ENCODE measurements at regions not wholly inside any gene's neighbourhood (a gene's known extent, or its start where the extent isn't known, plus 50 kb on each side); places are given as distances from the start of the nearest gene placed in this dataset.
"Not testable (repeated sequence)": the region's sequence is repeated elsewhere in the genome, so short reads cannot be mapped to it uniquely, and the experiment has no call there.

DNA sequence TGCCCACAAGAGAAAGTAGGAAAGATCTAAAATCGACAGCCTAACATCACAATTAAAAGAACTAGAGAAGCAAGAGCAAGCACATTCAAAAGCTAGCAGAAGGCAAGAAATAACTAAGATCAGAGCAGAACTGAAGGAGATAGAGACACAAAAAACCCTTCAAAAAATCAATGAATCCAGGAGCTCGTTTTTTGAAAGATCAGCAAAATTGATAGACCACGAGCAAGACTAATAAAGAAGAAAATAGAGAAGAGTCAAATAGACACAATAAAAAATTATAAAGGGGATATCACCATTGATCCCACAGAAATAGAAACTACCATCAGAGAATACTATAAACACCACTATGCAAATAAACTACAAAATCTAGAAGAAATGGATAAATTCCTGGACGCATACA lies 693.6 kb upstream of the SETBP1 start:
- RAD21 ChIA-PET (ENCODE audit: low non-redundant PET in 1 of 2, low total read pairs in 2 of 2, uncharacterized antibody in 2 of 2, unreplicated experiment in 2 of 2); POLR2A ChIA-PET; H3K79me2 ChIP-seq (ENCODE audit: insufficient read depth, low read length); intact Hi-C loops (cut with micrococcal nuclease); H3K27ac ChIP-seq (ENCODE audit: low read depth, low read length); BruUV-seq (replicated peaks); H4K20me1 ChIP-seq (ENCODE audit: insufficient read depth); H3K4me1 ChIP-seq (ENCODE audit: control insufficient read depth in 1 of 2, insufficient read depth in 2 of 2, low read length in 2 of 2); H3K4me3 ChIP-seq (replicated peaks in 1 of 2; ENCODE audit: low read depth in 1 of 2, low read length in 2 of 2); H3K9me2 ChIP-seq (ENCODE audit: insufficient read depth); H2AFZ ChIP-seq (ENCODE audit: low read depth, low read length, poor library complexity, severe bottlenecking); DNase-seq (ENCODE audit: low read depth, low spot score); H3K27me3 ChIP-seq (ENCODE audit: insufficient read depth, low read length); ATAC-seq; CTCF ChIA-PET; H3K36me3 ChIP-seq (ENCODE audit: control insufficient read depth in 1 of 2, insufficient read depth in 2 of 2, low read length in 2 of 2); H3K9ac ChIP-seq (ENCODE audit: low read length); H3K4me2 ChIP-seq (ENCODE audit: low read length): not testable (repeated sequence)
- H3K9me3 ChIP-seq (ENCODE audit: control insufficient read depth in 1 of 2, insufficient read depth in 1 of 2, low read depth in 1 of 2, low read length in 2 of 2), result peaks cover 0 to 10% of the 10 kb centered on the region in 2 experiments; a peak in 2 of 4 replicates

DNA sequence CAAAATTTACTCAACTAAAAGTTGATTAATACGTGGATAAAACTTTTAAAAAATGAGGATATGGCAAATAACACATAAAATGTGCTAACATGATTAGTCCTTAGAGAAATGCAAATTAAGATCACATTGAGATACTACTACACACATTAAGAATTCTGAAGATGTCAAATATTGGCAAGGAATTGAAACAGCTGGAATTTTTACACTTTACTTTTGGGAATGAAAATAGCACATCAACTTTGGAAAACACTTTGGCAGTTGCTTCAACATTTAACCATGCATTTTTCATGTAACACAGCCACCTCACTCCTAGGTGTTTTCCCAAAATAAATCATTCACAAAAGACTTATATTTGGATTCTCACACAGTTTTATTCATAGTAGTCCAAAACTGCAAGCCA lies 687.9 kb upstream of the SETBP1 start:
- DNase-seq (ENCODE audit: low read depth, low spot score) (no peak), ATAC-seq (no peak)
- H3K27ac ChIP-seq (ENCODE audit: low read depth, low read length), result no peak overlapping the region
- no TSS peak for BruUV-seq (replicated peaks)
- peaks cover 3 to 24% of the 10 kb centered on the region in 2 experiments; a peak in 2 of 4 replicates for H3K9me3 ChIP-seq (ENCODE audit: control insufficient read depth in 1 of 2, insufficient read depth in 1 of 2, low read depth in 1 of 2, low read length in 2 of 2)
- H3K4me1 ChIP-seq (ENCODE audit: control insufficient read depth in 1 of 2, insufficient read depth in 2 of 2, low read length in 2 of 2), result no peaks in the 10 kb centered on the region
- H4K20me1 ChIP-seq (ENCODE audit: insufficient read depth), result no peaks in the 10 kb centered on the region
- ChIA-PET CTCF (no interaction called here), RAD21 (ENCODE audit: low non-redundant PET in 1 of 2, low total read pairs in 2 of 2, uncharacterized antibody in 2 of 2, unreplicated experiment in 2 of 2) (no interaction called here), POLR2A (no interaction called here)
- intact Hi-C loops (cut with micrococcal nuclease), result no loop called here
- no peaks in the 10 kb centered on the region for H3K9me2 ChIP-seq (ENCODE audit: insufficient read depth)
- H3K4me2 ChIP-seq (ENCODE audit: low read length), result no peak overlapping the region
- no peak overlapping the region for H3K9ac ChIP-seq (ENCODE audit: low read length)
- no peaks in the 10 kb centered on the region for H3K36me3 ChIP-seq (ENCODE audit: control insufficient read depth in 1 of 2, insufficient read depth in 2 of 2, low read length in 2 of 2)
- no peak overlapping the region for H3K4me3 ChIP-seq (replicated peaks in 1 of 2; ENCODE audit: low read depth in 1 of 2, low read length in 2 of 2)
- no peak overlapping the region for H2AFZ ChIP-seq (ENCODE audit: low read depth, low read length, poor library complexity, severe bottlenecking)
- TF ChIP-seq EGR1 (IDR thresholded peaks at IDR 0.05; ENCODE audit: low read depth) (no peak), POLR2AphosphoS5 (IDR thresholded peaks at IDR 0.05; ENCODE audit: low read depth, low read length) (no peak), FOSL1 (IDR thresholded peaks at IDR 0.05; ENCODE audit: low read depth) (no peak), CBX3 (IDR thresholded peaks at IDR 0.05; ENCODE audit: low read depth) (no peak), ZFX (IDR thresholded peaks at IDR 0.05) (no peak), ELF1 (IDR thresholded peaks at IDR 0.05; ENCODE audit: borderline replicate concordance, low read depth) (no peak), ATF3 (IDR thresholded peaks at IDR 0.05) (no peak), YY1 (IDR thresholded peaks at IDR 0.05; ENCODE audit: extremely low read depth, insufficient replicate concordance, low read depth, low read length) (no peak), RAD21 (IDR thresholded peaks at IDR 0.05; ENCODE audit: low read depth) (no peak)
- TF ChIP-seq, protein P1, sequence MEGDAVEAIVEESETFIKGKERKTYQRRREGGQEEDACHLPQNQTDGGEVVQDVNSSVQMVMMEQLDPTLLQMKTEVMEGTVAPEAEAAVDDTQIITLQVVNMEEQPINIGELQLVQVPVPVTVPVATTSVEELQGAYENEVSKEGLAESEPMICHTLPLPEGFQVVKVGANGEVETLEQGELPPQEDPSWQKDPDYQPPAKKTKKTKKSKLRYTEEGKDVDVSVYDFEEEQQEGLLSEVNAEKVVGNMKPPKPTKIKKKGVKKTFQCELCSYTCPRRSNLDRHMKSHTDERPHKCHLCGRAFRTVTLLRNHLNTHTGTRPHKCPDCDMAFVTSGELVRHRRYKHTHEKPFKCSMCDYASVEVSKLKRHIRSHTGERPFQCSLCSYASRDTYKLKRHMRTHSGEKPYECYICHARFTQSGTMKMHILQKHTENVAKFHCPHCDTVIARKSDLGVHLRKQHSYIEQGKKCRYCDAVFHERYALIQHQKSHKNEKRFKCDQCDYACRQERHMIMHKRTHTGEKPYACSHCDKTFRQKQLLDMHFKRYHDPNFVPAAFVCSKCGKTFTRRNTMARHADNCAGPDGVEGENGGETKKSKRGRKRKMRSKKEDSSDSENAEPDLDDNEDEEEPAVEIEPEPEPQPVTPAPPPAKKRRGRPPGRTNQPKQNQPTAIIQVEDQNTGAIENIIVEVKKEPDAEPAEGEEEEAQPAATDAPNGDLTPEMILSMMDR (IDR thresholded peaks at IDR 0.05 in 2 of 3, conservative IDR thresholded peaks at IDR 0.05 in 1 of 3; ENCODE audit: borderline replicate concordance in 1 of 3, insufficient read depth in 1 of 3, low read depth in 2 of 3, low read length in 2 of 3), result no peak
- TF ChIP-seq, protein P2, sequence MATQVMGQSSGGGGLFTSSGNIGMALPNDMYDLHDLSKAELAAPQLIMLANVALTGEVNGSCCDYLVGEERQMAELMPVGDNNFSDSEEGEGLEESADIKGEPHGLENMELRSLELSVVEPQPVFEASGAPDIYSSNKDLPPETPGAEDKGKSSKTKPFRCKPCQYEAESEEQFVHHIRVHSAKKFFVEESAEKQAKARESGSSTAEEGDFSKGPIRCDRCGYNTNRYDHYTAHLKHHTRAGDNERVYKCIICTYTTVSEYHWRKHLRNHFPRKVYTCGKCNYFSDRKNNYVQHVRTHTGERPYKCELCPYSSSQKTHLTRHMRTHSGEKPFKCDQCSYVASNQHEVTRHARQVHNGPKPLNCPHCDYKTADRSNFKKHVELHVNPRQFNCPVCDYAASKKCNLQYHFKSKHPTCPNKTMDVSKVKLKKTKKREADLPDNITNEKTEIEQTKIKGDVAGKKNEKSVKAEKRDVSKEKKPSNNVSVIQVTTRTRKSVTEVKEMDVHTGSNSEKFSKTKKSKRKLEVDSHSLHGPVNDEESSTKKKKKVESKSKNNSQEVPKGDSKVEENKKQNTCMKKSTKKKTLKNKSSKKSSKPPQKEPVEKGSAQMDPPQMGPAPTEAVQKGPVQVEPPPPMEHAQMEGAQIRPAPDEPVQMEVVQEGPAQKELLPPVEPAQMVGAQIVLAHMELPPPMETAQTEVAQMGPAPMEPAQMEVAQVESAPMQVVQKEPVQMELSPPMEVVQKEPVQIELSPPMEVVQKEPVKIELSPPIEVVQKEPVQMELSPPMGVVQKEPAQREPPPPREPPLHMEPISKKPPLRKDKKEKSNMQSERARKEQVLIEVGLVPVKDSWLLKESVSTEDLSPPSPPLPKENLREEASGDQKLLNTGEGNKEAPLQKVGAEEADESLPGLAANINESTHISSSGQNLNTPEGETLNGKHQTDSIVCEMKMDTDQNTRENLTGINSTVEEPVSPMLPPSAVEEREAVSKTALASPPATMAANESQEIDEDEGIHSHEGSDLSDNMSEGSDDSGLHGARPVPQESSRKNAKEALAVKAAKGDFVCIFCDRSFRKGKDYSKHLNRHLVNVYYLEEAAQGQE (IDR thresholded peaks at IDR 0.05; ENCODE audit: low read depth), result no peak
- H3K27me3 ChIP-seq (ENCODE audit: insufficient read depth, low read length), result no peaks in the 10 kb centered on the region
- no peaks in the 10 kb centered on the region for H3K79me2 ChIP-seq (ENCODE audit: insufficient read depth, low read length)

Measured in HCT116 (cell line).